OCI-LY7 (cell line): ENCODE measurements at regions not wholly inside any gene's neighbourhood (a gene's known extent, or its start where the extent isn't known, plus 50 kb on each side); places are given as distances from the start of the nearest gene placed in this dataset.

Source experiments
- BruUV-seq: library from RNA; stranded (reverse); fragments of 400-500 nt; replicated peaks from 2 replicates; lab custom pipeline; 2021; lab: Mats Ljungman, UMichigan
- CTCF ChIA-PET: fragments of 300-600 bp; sonication (Branson Sonifier 250); formaldehyde crosslinking; loops from one replicate; lab custom pipeline; 2022; ENCODE audit warnings: antibody characterized with exemption; ENCODE audit not compliant: unreplicated experiment; lab: Charles Lee
- POLR2A ChIA-PET: fragments of 300-600 bp; sonication (Branson Sonifier 250); formaldehyde crosslinking; loops from one replicate; lab custom pipeline; 2022; ENCODE audit warnings: antibody characterized with exemption; lab: Charles Lee
- DNase-seq: peaks from one replicate; pipeline ENCODE4 v3.0.0-alpha.2; 2015; ENCODE audit warnings: low spot score
- H2AFZ ChIP-seq: fragments of 200-600 bp; sonication (generic), shearing (Covaris generic); 2 replicates; pipeline ENCODE4 v1.6.1; 2014; ENCODE audit warnings: mild to moderate bottlenecking, antibody characterized with exemption, low read length, moderate library complexity
- H3K27ac ChIP-seq: fragments of 200-600 bp; sonication (generic); 2 replicates; pipeline ENCODE4 v1.5.1; 2014; ENCODE audit warnings: mixed run types, low read depth, mild to moderate bottlenecking, moderate library complexity, low read length, inconsistent platforms; ENCODE audit not compliant: poor library complexity, severe bottlenecking
- H3K36me3 ChIP-seq: fragments of 200-600 bp; sonication (generic); 2 replicates; pipeline ENCODE4 v1.6.1; 2014; ENCODE audit warnings: mild to moderate bottlenecking, antibody characterized with exemption, low read length, moderate library complexity, mixed read lengths; ENCODE audit not compliant: insufficient read depth
- H3K4me1 ChIP-seq: fragments of 200-600 bp; sonication (generic); 2 replicates; pipeline ENCODE4 v1.5.1; 2014; ENCODE audit warnings: mild to moderate bottlenecking, low read length; ENCODE audit not compliant: insufficient read depth, poor library complexity, severe bottlenecking
- H3K4me2 ChIP-seq: fragments of 200-600 bp; sonication (generic); 2 replicates; pipeline ENCODE4 v1.6.1; 2014; ENCODE audit warnings: mild to moderate bottlenecking, low read length
- H3K4me3 ChIP-seq: fragments of 200-600 bp; sonication (generic); 2 replicates; pipeline ENCODE4 v1.5.1; 2014; ENCODE audit warnings: mild to moderate bottlenecking, low read depth, low read length; ENCODE audit not compliant: poor library complexity, severe bottlenecking
- H3K79me2 ChIP-seq: fragments of 200-600 bp; sonication (generic); 2 replicates; pipeline ENCODE4 v1.6.1; 2016; ENCODE audit warnings: low read depth, mild to moderate bottlenecking, low read length, moderate library complexity, mixed read lengths; ENCODE audit not compliant: insufficient read depth
- H3K9me2 ChIP-seq: fragments of 200-600 bp; sonication (generic); 2 replicates; pipeline ENCODE4 v1.6.1; 2016; ENCODE audit warnings: mild to moderate bottlenecking, low read length, mixed read lengths; ENCODE audit not compliant: insufficient read depth
- H3K9me3 ChIP-seq: fragments of 200-600 bp; sonication (generic); 2 replicates; pipeline ENCODE4 v1.6.1; 2014; ENCODE audit warnings: mild to moderate bottlenecking, mixed run types, low read length, mixed read lengths
- H4K20me1 ChIP-seq: fragments of 200-600 bp; sonication (generic); 2 replicates; pipeline ENCODE4 v1.6.1; 2014; ENCODE audit warnings: mild to moderate bottlenecking, antibody characterized with exemption, low read length, moderate library complexity, mixed read lengths; ENCODE audit not compliant: insufficient read depth
- CTCF ChIP-seq: fragments of 200-600 bp; sonication (generic); conservative IDR thresholded peaks from 2 replicates; pipeline ENCODE4 v1.5.1; 2014; ENCODE audit warnings: mild to moderate bottlenecking, antibody characterized with exemption, low read length, moderate library complexity, mixed read lengths
- EZH2phosphoT487 ChIP-seq: fragments of 200-600 bp; sonication (generic); IDR thresholded peaks from 2 replicates; pipeline ENCODE4 v1.6.1; 2018; ENCODE audit warnings: low read depth, borderline replicate concordance, mild to moderate bottlenecking, mixed run types, antibody characterized with exemption, low read length, moderate library complexity, mixed read lengths
- intact Hi-C: fragments of 100-400 bp; cut with micrococcal nuclease; formaldehyde crosslinking; loops from one replicate; pipeline ENCODE4 v1.10.0; 2022; ENCODE audit not compliant: unreplicated experiment

GRCh38 chr10:111820471-111820870, 363.1 kb downstream of the GPAM start:
- Histone ChIP-seq H3K79me2 (no peaks in the 10 kb centered on the region), H3K4me2 (no peak overlapping the region), H3K4me1 (no peaks in the 10 kb centered on the region), H3K27ac (no peak overlapping the region), H3K9me3 (no peaks in the 10 kb centered on the region), H4K20me1 (no peaks in the 10 kb centered on the region), H3K36me3 (no peaks in the 10 kb centered on the region), H3K4me3 (no peak overlapping the region), H3K9me2 (no peaks in the 10 kb centered on the region), H2AFZ (no peak overlapping the region)
- ChIA-PET CTCF (no interaction called here), POLR2A (no interaction called here)
- no peak for DNase-seq
- BruUV-seq, result no TSS peak
- intact Hi-C loops, result no loop called here
- TF ChIP-seq EZH2phosphoT487 (no peak), CTCF (no peak)

- H3K4me3 ChIP-seq, result no peak overlapping the region
- no peaks in the 10 kb centered on the region for H3K79me2 ChIP-seq
- CTCF ChIA-PET, result no interaction called here
- DNase-seq, result no peak
- no peaks in the 10 kb centered on the region for H3K9me2 ChIP-seq
- H3K9me3 ChIP-seq, result no peaks in the 10 kb centered on the region
- no peak overlapping the region for H3K4me2 ChIP-seq
- TF ChIP-seq CTCF (no peak), EZH2phosphoT487 (no peak)
- no peak overlapping the region for H2AFZ ChIP-seq
- no peaks in the 10 kb centered on the region for H4K20me1 ChIP-seq
- intact Hi-C loops, result no loop called here
- H3K27ac ChIP-seq, result no peak overlapping the region
- no peaks in the 10 kb centered on the region for H3K4me1 ChIP-seq
- POLR2A ChIA-PET, result no interaction called here
- no TSS peak for BruUV-seq
- H3K36me3 ChIP-seq, result no peaks in the 10 kb centered on the region
These were observed 361.7 kb downstream of the GPAM start for GRCh38 chr10:111821871-111822270.

- Histone ChIP-seq H3K9me2 (no peaks in the 10 kb centered on the region), H3K36me3 (no peaks in the 10 kb centered on the region), H4K20me1 (no peaks in the 10 kb centered on the region), H3K4me1 (no peaks in the 10 kb centered on the region), H3K4me2 (no peak overlapping the region), H3K27ac (no peak overlapping the region), H3K4me3 (no peak overlapping the region), H3K9me3 (no peaks in the 10 kb centered on the region), H3K79me2 (no peaks in the 10 kb centered on the region), H2AFZ (no peak overlapping the region)
- ChIA-PET POLR2A (no interaction called here), CTCF (no interaction called here)
- intact Hi-C loops, result no loop called here
- TF ChIP-seq EZH2phosphoT487 (no peak), CTCF (no peak)
- DNase-seq, result no peak
- BruUV-seq, result no TSS peak
These were observed 360.9 kb downstream of the GPAM start for GRCh38 chr10:111822661-111823060.
